ENCODE measurements at regions not wholly inside any gene's neighbourhood (a gene's known extent, or its start where the extent isn't known, plus 50 kb on each side); places are given as distances from the start of the nearest gene placed in this dataset.

DNA sequence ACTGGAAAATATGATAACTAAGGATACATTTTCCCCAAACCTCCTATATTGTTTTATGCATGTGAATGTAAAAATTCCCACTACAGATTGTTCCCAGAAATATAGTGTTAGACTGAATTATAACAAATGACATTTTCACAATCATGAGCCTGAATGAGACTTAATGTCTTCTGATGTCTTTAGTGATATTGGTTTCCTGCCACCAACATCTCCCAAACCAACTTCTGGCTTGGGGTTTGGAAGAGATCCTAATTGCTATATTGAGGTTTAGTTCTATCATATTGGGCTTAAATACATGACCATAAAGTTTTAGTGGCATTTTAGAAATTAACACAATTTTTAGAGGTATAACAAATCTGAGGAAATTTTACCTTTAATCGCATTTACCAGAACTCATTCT is 445.3 kb upstream of the CCDC54 start:
- in situ Hi-C loops (cut with HindIII; ENCODE audit: low sequenced_read_pairs), result no loop called here

DNA sequence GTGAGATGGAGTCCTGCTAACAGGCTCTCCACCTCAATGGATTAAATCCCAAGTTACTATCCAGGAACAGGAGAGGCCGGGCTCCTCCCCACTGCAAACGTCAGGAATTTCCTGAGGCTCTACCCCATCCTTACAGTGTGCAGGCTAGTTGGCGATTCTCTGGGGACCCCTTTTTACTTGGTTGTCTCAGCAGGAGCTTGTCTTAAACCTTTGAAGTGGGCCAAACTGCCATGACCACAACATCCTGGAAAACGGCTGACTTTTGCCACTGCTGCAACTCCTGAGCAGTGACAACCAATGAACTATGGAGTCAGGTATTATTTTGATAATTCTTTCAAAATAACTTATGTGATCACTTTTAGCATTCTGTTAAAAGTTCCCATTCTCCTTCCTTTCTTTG is 440.9 kb upstream of the CCDC54 start:
- TF ChIP-seq, protein P1, sequence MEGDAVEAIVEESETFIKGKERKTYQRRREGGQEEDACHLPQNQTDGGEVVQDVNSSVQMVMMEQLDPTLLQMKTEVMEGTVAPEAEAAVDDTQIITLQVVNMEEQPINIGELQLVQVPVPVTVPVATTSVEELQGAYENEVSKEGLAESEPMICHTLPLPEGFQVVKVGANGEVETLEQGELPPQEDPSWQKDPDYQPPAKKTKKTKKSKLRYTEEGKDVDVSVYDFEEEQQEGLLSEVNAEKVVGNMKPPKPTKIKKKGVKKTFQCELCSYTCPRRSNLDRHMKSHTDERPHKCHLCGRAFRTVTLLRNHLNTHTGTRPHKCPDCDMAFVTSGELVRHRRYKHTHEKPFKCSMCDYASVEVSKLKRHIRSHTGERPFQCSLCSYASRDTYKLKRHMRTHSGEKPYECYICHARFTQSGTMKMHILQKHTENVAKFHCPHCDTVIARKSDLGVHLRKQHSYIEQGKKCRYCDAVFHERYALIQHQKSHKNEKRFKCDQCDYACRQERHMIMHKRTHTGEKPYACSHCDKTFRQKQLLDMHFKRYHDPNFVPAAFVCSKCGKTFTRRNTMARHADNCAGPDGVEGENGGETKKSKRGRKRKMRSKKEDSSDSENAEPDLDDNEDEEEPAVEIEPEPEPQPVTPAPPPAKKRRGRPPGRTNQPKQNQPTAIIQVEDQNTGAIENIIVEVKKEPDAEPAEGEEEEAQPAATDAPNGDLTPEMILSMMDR (IDR thresholded peaks at IDR 0.05; ENCODE audit: low read depth, low read length, missing control alignments), result no peak
- no peak for DNase-seq (ENCODE audit: low read depth)
- in situ Hi-C loops (cut with HindIII; ENCODE audit: low sequenced_read_pairs), result no loop called here
- H3K4me3 ChIP-seq (ENCODE audit: low read depth, low read length), result no peak overlapping the region

More for the DNA sequence above, 445.3 kb upstream of the CCDC54 start:
- no peak for DNase-seq (ENCODE audit: low read depth)
- no peak overlapping the region for H3K4me3 ChIP-seq (ENCODE audit: low read depth, low read length)
- TF ChIP-seq, protein P1 (IDR thresholded peaks at IDR 0.05; ENCODE audit: low read depth, low read length, missing control alignments), result no peak

DNA sequence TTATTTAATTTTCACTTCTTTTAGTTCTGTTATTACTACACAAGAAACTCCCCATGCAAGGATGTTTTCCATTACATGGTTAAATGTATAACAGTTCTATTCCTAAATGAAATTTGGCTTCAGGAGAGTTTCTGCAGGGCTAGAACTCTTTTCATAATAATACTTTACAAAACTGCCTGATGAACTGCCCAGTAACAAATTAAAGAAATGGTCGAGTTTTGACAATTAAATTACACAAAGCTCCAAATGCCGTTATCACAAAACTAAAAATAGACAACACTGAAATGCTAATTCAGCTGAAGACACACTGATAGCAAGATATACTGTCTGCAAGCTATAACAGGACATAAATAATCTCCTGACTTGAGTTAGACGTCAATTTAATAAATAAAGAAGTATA is 435.2 kb upstream of the CCDC54 start:
- DNase-seq (ENCODE audit: low read depth), result no peak
- in situ Hi-C loops (cut with HindIII; ENCODE audit: low sequenced_read_pairs), result no loop called here
- H3K4me3 ChIP-seq (ENCODE audit: low read depth, low read length), result no peak overlapping the region
- TF ChIP-seq, protein P1 (IDR thresholded peaks at IDR 0.05; ENCODE audit: low read depth, low read length, missing control alignments), result no peak

DNA sequence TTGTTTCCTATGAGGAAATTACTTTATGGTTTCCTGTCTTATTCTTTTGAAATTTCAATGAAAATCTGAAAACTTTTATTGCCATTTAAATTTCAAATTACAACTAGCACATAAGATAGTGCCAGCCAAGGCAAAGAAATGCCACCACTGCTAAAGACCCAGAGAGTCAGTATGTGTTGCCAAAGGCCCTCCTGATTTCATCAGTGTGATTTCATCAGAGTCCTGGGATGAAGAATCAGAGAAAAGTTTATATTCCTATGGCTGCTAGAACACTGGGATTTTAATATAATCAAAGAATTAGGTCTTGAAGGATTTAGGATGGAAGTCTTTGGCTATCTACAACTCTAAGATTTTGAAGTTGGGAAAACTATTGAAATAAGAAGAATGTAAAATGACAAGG is 434.2 kb upstream of the CCDC54 start:
- DNase-seq (ENCODE audit: low read depth), result no peak
- TF ChIP-seq, protein P1 (IDR thresholded peaks at IDR 0.05; ENCODE audit: low read depth, low read length, missing control alignments), result no peak
- no peak overlapping the region for H3K4me3 ChIP-seq (ENCODE audit: low read depth, low read length)
- in situ Hi-C loops (cut with HindIII; ENCODE audit: low sequenced_read_pairs), result no loop called here

DNA sequence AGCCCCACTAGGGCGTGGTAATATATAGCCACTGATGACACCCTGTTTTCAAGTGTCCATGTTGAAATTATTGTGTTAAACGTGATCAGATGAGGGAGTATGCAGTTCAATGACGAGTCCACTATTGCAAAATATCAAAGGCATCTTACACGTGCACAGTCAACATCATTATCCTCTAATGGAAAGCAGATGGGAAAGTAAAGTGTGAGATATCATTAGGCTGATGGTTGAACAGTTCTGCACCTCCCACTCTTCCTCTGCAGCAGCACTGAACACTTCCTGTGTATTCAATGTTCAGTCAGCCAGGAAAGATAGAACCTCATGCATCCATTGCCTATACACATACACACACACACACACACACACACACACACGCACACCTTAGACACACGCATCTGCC is 431.8 kb upstream of the CCDC54 start:
- in situ Hi-C loops (cut with HindIII; ENCODE audit: low sequenced_read_pairs), result no loop called here
- TF ChIP-seq, protein P1 (IDR thresholded peaks at IDR 0.05; ENCODE audit: low read depth, low read length, missing control alignments), result no peak
- H3K4me3 ChIP-seq (ENCODE audit: low read depth, low read length), result no peak overlapping the region
- DNase-seq (ENCODE audit: low read depth), result no peak

DNA sequence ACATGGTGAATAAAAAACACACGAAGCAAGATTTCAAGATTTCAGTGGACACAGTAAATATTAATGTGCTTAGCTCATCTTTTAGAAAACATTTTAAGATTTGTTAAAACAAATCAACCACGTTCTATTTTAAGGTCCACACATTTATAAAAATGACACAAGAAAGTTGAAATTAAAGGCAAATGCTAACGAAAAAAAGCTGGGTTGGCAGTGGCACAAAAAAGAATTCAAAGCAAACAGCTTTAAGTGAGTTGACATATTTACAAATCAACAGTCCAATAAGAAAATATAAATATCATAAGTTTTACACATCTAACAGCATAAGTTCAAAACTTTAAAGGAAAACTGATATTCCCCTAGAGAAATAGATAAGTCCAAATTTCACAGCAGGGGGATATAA is 430.4 kb upstream of the CCDC54 start:
- DNase-seq (ENCODE audit: low read depth), result no peak
- no peak overlapping the region for H3K4me3 ChIP-seq (ENCODE audit: low read depth, low read length)
- in situ Hi-C loops (cut with HindIII; ENCODE audit: low sequenced_read_pairs), result no loop called here
- TF ChIP-seq, protein P1 (IDR thresholded peaks at IDR 0.05; ENCODE audit: low read depth, low read length, missing control alignments), result no peak

DNA sequence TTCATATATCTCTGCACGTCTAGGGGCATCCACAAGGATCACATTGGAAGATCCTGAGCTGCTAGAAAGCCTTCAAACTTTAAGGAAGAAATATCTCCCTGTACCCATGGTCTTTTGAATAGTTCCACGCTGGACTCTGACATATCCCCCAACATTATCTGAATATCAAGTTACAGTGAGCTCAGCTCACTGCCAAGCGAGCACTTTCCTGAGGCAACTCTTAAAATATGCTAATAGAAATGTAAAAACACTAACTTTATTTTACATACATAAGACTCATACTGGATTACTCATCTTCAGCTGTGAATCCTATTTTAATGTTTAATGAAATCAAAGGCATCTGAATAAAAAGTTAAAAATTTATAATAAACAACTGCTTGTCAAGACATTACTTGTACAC is 420.2 kb upstream of the CCDC54 start:
- in situ Hi-C loops (cut with HindIII; ENCODE audit: low sequenced_read_pairs), result no loop called here
- H3K4me3 ChIP-seq (ENCODE audit: low read depth, low read length), result no peak overlapping the region
- DNase-seq (ENCODE audit: low read depth), result no peak
- TF ChIP-seq, protein P1 (IDR thresholded peaks at IDR 0.05; ENCODE audit: low read depth, low read length, missing control alignments), result no peak

Measured in astrocyte of the cerebellum (primary cell).